HG03520 (cell line): ENCODE measurements at regions not wholly inside any gene's neighbourhood (a gene's known extent, or its start where the extent isn't known, plus 50 kb on each side); places are given as distances from the start of the nearest gene placed in this dataset.
"Not testable (repeated sequence)": the region's sequence is repeated elsewhere in the genome, so short reads cannot be mapped to it uniquely, and the experiment has no call there.

ENCODE experiments used
- ATAC-seq: cut with Tn5 transposase; IDR thresholded peaks from one replicate; pipeline ENCODE4 v1.9.1; 2021; ENCODE audit warnings: mild to moderate bottlenecking, moderate library complexity; ENCODE audit not compliant: unreplicated experiment

- no peak for ATAC-seq
Measured at GRCh38 chr3:95218484-95218883, 1155.6 kb downstream of the NSUN3 start.

- no peak for ATAC-seq
Measured at GRCh38 chr3:95226437-95226836, 1163.6 kb downstream of the NSUN3 start.

- ATAC-seq: no peak
Measured at GRCh38 chr3:95227092-95227491, 1164.2 kb downstream of the NSUN3 start.

GRCh38 chr3:95228416-95228815, 1165.6 kb downstream of the NSUN3 start:
- ATAC-seq: no peak

- ATAC-seq: no peak
Measured at GRCh38 chr3:95235916-95236315, 1173.1 kb downstream of the NSUN3 start.

- no peak for ATAC-seq
Measured at GRCh38 chr3:95237783-95238182, 1174.9 kb downstream of the NSUN3 start.

GRCh38 chr3:95240395-95240794, 1177.5 kb downstream of the NSUN3 start:
- no peak for ATAC-seq

- ATAC-seq: not testable (repeated sequence)
Measured at GRCh38 chr3:95241256-95241655, 1178.4 kb downstream of the NSUN3 start.

- no peak for ATAC-seq
Measured at GRCh38 chr3:95246413-95246812, 1183.6 kb downstream of the NSUN3 start.

GRCh38 chr3:95254061-95254460, 1191.2 kb downstream of the NSUN3 start:
- ATAC-seq: no peak

GRCh38 chr3:95254758-95255157, 1191.9 kb downstream of the NSUN3 start:
- no peak for ATAC-seq

GRCh38 chr3:95265129-95265528, 1202.3 kb downstream of the NSUN3 start:
- ATAC-seq: no peak

GRCh38 chr3:95271395-95271794, 1208.5 kb downstream of the NSUN3 start:
- ATAC-seq: no peak

GRCh38 chr3:95272166-95272565, 1209.3 kb downstream of the NSUN3 start:
- ATAC-seq: no peak

GRCh38 chr3:95272781-95273180, 1209.9 kb downstream of the NSUN3 start:
- ATAC-seq: no peak

- ATAC-seq: no peak
Measured at GRCh38 chr3:95277613-95278012, 1214.8 kb downstream of the NSUN3 start.

GRCh38 chr3:95280711-95281352, 1218.0 kb downstream of the NSUN3 start:
- no peak for ATAC-seq

GRCh38 chr3:95289295-95289694, 1226.4 kb downstream of the NSUN3 start:
- ATAC-seq: no peak

GRCh38 chr3:95297581-95297980, 1234.7 kb downstream of the NSUN3 start:
- ATAC-seq: no peak

GRCh38 chr3:95302044-95302443, 1239.2 kb downstream of the NSUN3 start:
- no peak for ATAC-seq

- no peak for ATAC-seq
Measured at GRCh38 chr3:95310560-95310959, 1247.7 kb downstream of the NSUN3 start.

- no peak for ATAC-seq
Measured at GRCh38 chr3:95311272-95311671, 1248.4 kb downstream of the NSUN3 start.

- ATAC-seq: no peak
Measured at GRCh38 chr3:95312650-95313049, 1249.8 kb downstream of the NSUN3 start.
